ENCODE measurements at regions not wholly inside any gene's neighbourhood (a gene's known extent, or its start where the extent isn't known, plus 50 kb on each side); places are given as distances from the start of the nearest gene placed in this dataset.
"Not testable (repeated sequence)": the region's sequence is repeated elsewhere in the genome, so short reads cannot be mapped to it uniquely, and the experiment has no call there.

GRCh38 chr4:124067046-124067445 is 645.5 kb downstream of the ANKRD50 start:
- Mint-ChIP-seq H3K4me1 (peaks cover 5% of the 10 kb centered on the region), H3K36me3 (ENCODE audit: low read depth) (peaks cover 25% of the 10 kb centered on the region), H3K27ac (no peak overlapping the region), H3K27me3 (ENCODE audit: low read depth) (no peaks in the 10 kb centered on the region), H3K9me3 (peaks cover 33% of the 10 kb centered on the region), H3K4me3 (no peak overlapping the region)
- TF ChIP-seq CTCF (IDR thresholded peaks at IDR 0.05; ENCODE audit: unreplicated experiment in 3 of 3), result no peak

- Mint-ChIP-seq H3K9me3 (peaks cover 58% of the 10 kb centered on the region), H3K27ac (no peak overlapping the region), H3K27me3 (ENCODE audit: low read depth) (no peaks in the 10 kb centered on the region), H3K36me3 (ENCODE audit: low read depth) (peaks cover 33% of the 10 kb centered on the region), H3K4me1 (no peaks in the 10 kb centered on the region), H3K4me3 (no peak overlapping the region)
- TF ChIP-seq CTCF (IDR thresholded peaks at IDR 0.05; ENCODE audit: unreplicated experiment in 3 of 3), result no peak
Observed at GRCh38 chr4:124070688-124071484, 641.6 kb downstream of the ANKRD50 start.

- not testable (repeated sequence) for H3K27me3 Mint-ChIP-seq (ENCODE audit: low read depth); H3K4me3 Mint-ChIP-seq; H3K4me1 Mint-ChIP-seq; H3K27ac Mint-ChIP-seq
- peaks cover 81% of the 10 kb centered on the region for H3K9me3 Mint-ChIP-seq
- H3K36me3 Mint-ChIP-seq (ENCODE audit: low read depth), result peaks cover 23% of the 10 kb centered on the region
Observed at GRCh38 chr4:124075276-124075675, 637.3 kb downstream of the ANKRD50 start.

- Mint-ChIP-seq H3K36me3 (ENCODE audit: low read depth) (no peaks in the 10 kb centered on the region), H3K4me1 (no peaks in the 10 kb centered on the region), H3K27ac (no peak overlapping the region), H3K4me3 (no peak overlapping the region), H3K9me3 (peaks cover 62% of the 10 kb centered on the region), H3K27me3 (ENCODE audit: low read depth) (no peaks in the 10 kb centered on the region)
- TF ChIP-seq CTCF (IDR thresholded peaks at IDR 0.05; ENCODE audit: unreplicated experiment in 3 of 3), result no peak
Observed at GRCh38 chr4:124079174-124079780, 633.3 kb downstream of the ANKRD50 start.

- Mint-ChIP-seq H3K4me1 (peaks cover 4% of the 10 kb centered on the region), H3K27me3 (ENCODE audit: low read depth) (no peaks in the 10 kb centered on the region), H3K27ac (no peak overlapping the region), H3K9me3 (peaks cover 25% of the 10 kb centered on the region), H3K36me3 (ENCODE audit: low read depth) (no peaks in the 10 kb centered on the region), H3K4me3 (no peak overlapping the region)
- TF ChIP-seq CTCF (IDR thresholded peaks at IDR 0.05; ENCODE audit: unreplicated experiment in 3 of 3), result no peak
Observed at GRCh38 chr4:124083711-124084110, 628.8 kb downstream of the ANKRD50 start.

GRCh38 chr4:124085561-124086180 is 626.9 kb downstream of the ANKRD50 start:
- H3K4me3 Mint-ChIP-seq, result no peak overlapping the region
- H3K36me3 Mint-ChIP-seq (ENCODE audit: low read depth), result no peaks in the 10 kb centered on the region
- H3K27me3 Mint-ChIP-seq (ENCODE audit: low read depth), result no peaks in the 10 kb centered on the region
- H3K4me1 Mint-ChIP-seq, result peaks cover 4% of the 10 kb centered on the region
- H3K9me3 Mint-ChIP-seq, result peaks cover 13% of the 10 kb centered on the region
- H3K27ac Mint-ChIP-seq, result peak overlapping the region in 2 of 3 experiments; percentile 28 to 43
- TF ChIP-seq CTCF (IDR thresholded peaks at IDR 0.05; ENCODE audit: unreplicated experiment in 3 of 3), result no peak
